ENCODE measurements at regions not wholly inside any gene's neighbourhood (a gene's known extent, or its start where the extent isn't known, plus 50 kb on each side); places are given as distances from the start of the nearest gene placed in this dataset.

GRCh38 chr9:1747417-1747967 is 267.7 kb upstream of the SMARCA2 start:
- Histone ChIP-seq H3K9me3 (ENCODE audit: control insufficient read depth in 5 of 5, low read length in 5 of 5) (no peaks in the 10 kb centered on the region), H3K4me3 (ENCODE audit: low read depth in 1 of 5, low read length in 5 of 5) (no peak overlapping the region), H3K27me3 (ENCODE audit: control insufficient read depth in 5 of 5, insufficient read depth in 4 of 5, low read length in 5 of 5) (no peaks in the 10 kb centered on the region), H3K27ac (ENCODE audit: low read depth, low read length) (no peak overlapping the region), H3K4me1 (ENCODE audit: control insufficient read depth in 5 of 5, insufficient read depth in 5 of 5, low read length in 5 of 5) (no peaks in the 10 kb centered on the region), H3K36me3 (ENCODE audit: control insufficient read depth in 5 of 5, insufficient read depth in 5 of 5, low read length in 5 of 5) (peaks cover 0 to 9% (median 0%) of the 10 kb centered on the region in 5 donors), H3K9ac (ENCODE audit: low read length in 5 of 5) (no peak overlapping the region)

GRCh38 chr9:1748407-1748806 is 266.7 kb upstream of the SMARCA2 start:
- Histone ChIP-seq H3K27ac (ENCODE audit: low read depth, low read length) (no peak overlapping the region), H3K27me3 (ENCODE audit: control insufficient read depth in 5 of 5, insufficient read depth in 4 of 5, low read length in 5 of 5) (no peaks in the 10 kb centered on the region), H3K9me3 (ENCODE audit: control insufficient read depth in 5 of 5, low read length in 5 of 5) (no peaks in the 10 kb centered on the region), H3K9ac (ENCODE audit: low read length in 5 of 5) (no peak overlapping the region), H3K36me3 (ENCODE audit: control insufficient read depth in 5 of 5, insufficient read depth in 5 of 5, low read length in 5 of 5) (peaks cover 0 to 9% (median 0%) of the 10 kb centered on the region in 5 donors), H3K4me1 (ENCODE audit: control insufficient read depth in 5 of 5, insufficient read depth in 5 of 5, low read length in 5 of 5) (no peaks in the 10 kb centered on the region), H3K4me3 (ENCODE audit: low read depth in 1 of 5, low read length in 5 of 5) (no peak overlapping the region)

- Histone ChIP-seq H3K9ac (ENCODE audit: low read length in 5 of 5) (no peak overlapping the region), H3K36me3 (ENCODE audit: control insufficient read depth in 5 of 5, insufficient read depth in 5 of 5, low read length in 5 of 5) (no peaks in the 10 kb centered on the region), H3K27me3 (ENCODE audit: control insufficient read depth in 5 of 5, insufficient read depth in 4 of 5, low read length in 5 of 5) (no peaks in the 10 kb centered on the region), H3K4me1 (ENCODE audit: control insufficient read depth in 5 of 5, insufficient read depth in 5 of 5, low read length in 5 of 5) (no peaks in the 10 kb centered on the region), H3K27ac (ENCODE audit: low read depth, low read length) (no peak overlapping the region), H3K9me3 (ENCODE audit: control insufficient read depth in 5 of 5, low read length in 5 of 5) (peaks cover 0 to 3% (median 0%) of the 10 kb centered on the region in 5 donors), H3K4me3 (ENCODE audit: low read depth in 1 of 5, low read length in 5 of 5) (no peak overlapping the region)
These were observed 258.0 kb upstream of the SMARCA2 start for GRCh38 chr9:1757186-1757585.

DNA sequence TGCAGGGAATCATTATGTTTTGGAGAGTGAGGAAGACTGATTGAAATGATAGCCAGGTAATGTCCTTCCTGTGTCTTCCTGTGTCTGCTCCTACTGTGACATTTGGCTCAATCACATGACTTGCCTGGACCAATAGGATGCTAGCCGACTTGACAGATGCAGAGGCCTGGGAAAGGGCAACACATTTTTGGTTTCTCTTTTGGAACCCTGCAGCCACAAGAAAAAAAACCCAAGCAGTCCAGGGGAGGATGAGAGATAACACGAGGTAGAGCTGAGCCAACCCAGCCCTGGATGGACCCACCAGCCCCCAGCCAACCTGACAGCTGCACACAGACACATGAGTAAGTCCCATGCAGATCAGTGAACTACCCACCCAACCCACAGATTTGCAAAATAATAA is 256.1 kb upstream of the SMARCA2 start:
- Histone ChIP-seq H3K36me3 (ENCODE audit: control insufficient read depth in 5 of 5, insufficient read depth in 5 of 5, low read length in 5 of 5) (no peaks in the 10 kb centered on the region), H3K9ac (ENCODE audit: low read length in 5 of 5) (no peak overlapping the region), H3K4me1 (ENCODE audit: control insufficient read depth in 5 of 5, insufficient read depth in 5 of 5, low read length in 5 of 5) (no peaks in the 10 kb centered on the region), H3K27me3 (ENCODE audit: control insufficient read depth in 5 of 5, insufficient read depth in 4 of 5, low read length in 5 of 5) (no peaks in the 10 kb centered on the region), H3K27ac (ENCODE audit: low read depth, low read length) (no peak overlapping the region), H3K9me3 (ENCODE audit: control insufficient read depth in 5 of 5, low read length in 5 of 5) (peaks cover 0 to 3% (median 0%) of the 10 kb centered on the region in 5 donors), H3K4me3 (ENCODE audit: low read depth in 1 of 5, low read length in 5 of 5) (no peak overlapping the region)

- H3K9me3 ChIP-seq (ENCODE audit: control insufficient read depth in 5 of 5, low read length in 5 of 5) = peaks cover 0 to 3% (median 0%) of the 10 kb centered on the region in 5 donors
- H3K9ac ChIP-seq (ENCODE audit: low read length in 5 of 5) = no peak overlapping the region
- H3K4me3 ChIP-seq (ENCODE audit: low read depth in 1 of 5, low read length in 5 of 5) = no peak overlapping the region
- H3K36me3 ChIP-seq (ENCODE audit: control insufficient read depth in 5 of 5, insufficient read depth in 5 of 5, low read length in 5 of 5) = no peaks in the 10 kb centered on the region
- H3K27me3 ChIP-seq (ENCODE audit: control insufficient read depth in 5 of 5, insufficient read depth in 4 of 5, low read length in 5 of 5) = no peaks in the 10 kb centered on the region
- H3K27ac ChIP-seq (ENCODE audit: low read depth, low read length) = no peak overlapping the region
- H3K4me1 ChIP-seq (ENCODE audit: control insufficient read depth in 5 of 5, insufficient read depth in 5 of 5, low read length in 5 of 5) = no peaks in the 10 kb centered on the region
These were observed 255.3 kb upstream of the SMARCA2 start for GRCh38 chr9:1759771-1760300.

DNA sequence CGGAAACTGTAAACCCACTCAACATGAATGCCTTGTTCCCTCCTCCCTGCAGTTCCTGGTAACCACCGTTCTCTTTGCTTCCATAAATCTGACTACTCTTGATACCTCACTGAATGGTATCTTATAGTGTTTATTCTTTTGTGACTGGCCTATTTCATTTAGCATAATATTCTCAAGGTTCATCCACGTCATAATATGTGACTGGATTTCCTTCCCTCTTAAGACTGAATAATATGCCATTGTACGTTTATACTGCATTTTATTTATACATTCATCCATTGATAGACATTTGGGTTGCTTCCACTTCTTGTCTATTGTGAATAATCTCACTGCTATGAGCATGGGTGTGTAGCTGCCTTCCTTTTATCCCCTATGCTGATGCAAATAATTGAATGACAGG is 253.3 kb upstream of the SMARCA2 start:
- H3K27me3 ChIP-seq (ENCODE audit: control insufficient read depth in 5 of 5, insufficient read depth in 4 of 5, low read length in 5 of 5) = no peaks in the 10 kb centered on the region
- H3K36me3 ChIP-seq (ENCODE audit: control insufficient read depth in 5 of 5, insufficient read depth in 5 of 5, low read length in 5 of 5) = no peaks in the 10 kb centered on the region
- no peak overlapping the region for H3K4me3 ChIP-seq (ENCODE audit: low read depth in 1 of 5, low read length in 5 of 5)
- no peaks in the 10 kb centered on the region for H3K4me1 ChIP-seq (ENCODE audit: control insufficient read depth in 5 of 5, insufficient read depth in 5 of 5, low read length in 5 of 5)
- H3K27ac ChIP-seq (ENCODE audit: low read depth, low read length) = no peak overlapping the region
- no peak overlapping the region for H3K9ac ChIP-seq (ENCODE audit: low read length in 5 of 5)
- peaks cover 0 to 3% (median 0%) of the 10 kb centered on the region in 5 donors for H3K9me3 ChIP-seq (ENCODE audit: control insufficient read depth in 5 of 5, low read length in 5 of 5)

GRCh38 chr9:1766042-1766441 is 249.1 kb upstream of the SMARCA2 start:
- Histone ChIP-seq H3K4me3 (ENCODE audit: low read depth in 1 of 5, low read length in 5 of 5) (no peak overlapping the region), H3K27me3 (ENCODE audit: control insufficient read depth in 5 of 5, insufficient read depth in 4 of 5, low read length in 5 of 5) (no peaks in the 10 kb centered on the region), H3K27ac (ENCODE audit: low read depth, low read length) (no peak overlapping the region), H3K4me1 (ENCODE audit: control insufficient read depth in 5 of 5, insufficient read depth in 5 of 5, low read length in 5 of 5) (no peaks in the 10 kb centered on the region), H3K9me3 (ENCODE audit: control insufficient read depth in 5 of 5, low read length in 5 of 5) (no peaks in the 10 kb centered on the region), H3K36me3 (ENCODE audit: control insufficient read depth in 5 of 5, insufficient read depth in 5 of 5, low read length in 5 of 5) (no peaks in the 10 kb centered on the region), H3K9ac (ENCODE audit: low read length in 5 of 5) (no peak overlapping the region)

- H3K4me1 ChIP-seq (ENCODE audit: control insufficient read depth in 5 of 5, insufficient read depth in 5 of 5, low read length in 5 of 5) = no peaks in the 10 kb centered on the region
- H3K9me3 ChIP-seq (ENCODE audit: control insufficient read depth in 5 of 5, low read length in 5 of 5) = peaks cover 0 to 2% (median 0%) of the 10 kb centered on the region in 5 donors
- no peak overlapping the region for H3K27ac ChIP-seq (ENCODE audit: low read depth, low read length)
- H3K27me3 ChIP-seq (ENCODE audit: control insufficient read depth in 5 of 5, insufficient read depth in 4 of 5, low read length in 5 of 5) = no peaks in the 10 kb centered on the region
- no peak overlapping the region for H3K4me3 ChIP-seq (ENCODE audit: low read depth in 1 of 5, low read length in 5 of 5)
- no peaks in the 10 kb centered on the region for H3K36me3 ChIP-seq (ENCODE audit: control insufficient read depth in 5 of 5, insufficient read depth in 5 of 5, low read length in 5 of 5)
- H3K9ac ChIP-seq (ENCODE audit: low read length in 5 of 5) = no peak overlapping the region
These were observed 246.6 kb upstream of the SMARCA2 start for GRCh38 chr9:1768561-1768960.

GRCh38 chr9:1771094-1771789 is 243.9 kb upstream of the SMARCA2 start:
- Histone ChIP-seq H3K4me3 (ENCODE audit: low read depth in 1 of 5, low read length in 5 of 5) (no peak overlapping the region), H3K27me3 (ENCODE audit: control insufficient read depth in 5 of 5, insufficient read depth in 4 of 5, low read length in 5 of 5) (no peaks in the 10 kb centered on the region), H3K9me3 (ENCODE audit: control insufficient read depth in 5 of 5, low read length in 5 of 5) (peaks cover 0 to 2% (median 0%) of the 10 kb centered on the region in 5 donors), H3K27ac (ENCODE audit: low read depth, low read length) (no peak overlapping the region), H3K36me3 (ENCODE audit: control insufficient read depth in 5 of 5, insufficient read depth in 5 of 5, low read length in 5 of 5) (no peaks in the 10 kb centered on the region), H3K4me1 (ENCODE audit: control insufficient read depth in 5 of 5, insufficient read depth in 5 of 5, low read length in 5 of 5) (no peaks in the 10 kb centered on the region), H3K9ac (ENCODE audit: low read length in 5 of 5) (no peak overlapping the region)

GRCh38 chr9:1775230-1775629 is 239.9 kb upstream of the SMARCA2 start:
- H3K4me1 ChIP-seq (ENCODE audit: control insufficient read depth in 5 of 5, insufficient read depth in 5 of 5, low read length in 5 of 5) = no peaks in the 10 kb centered on the region
- H3K27ac ChIP-seq (ENCODE audit: low read depth, low read length) = no peak overlapping the region
- no peaks in the 10 kb centered on the region for H3K36me3 ChIP-seq (ENCODE audit: control insufficient read depth in 5 of 5, insufficient read depth in 5 of 5, low read length in 5 of 5)
- no peaks in the 10 kb centered on the region for H3K27me3 ChIP-seq (ENCODE audit: control insufficient read depth in 5 of 5, insufficient read depth in 4 of 5, low read length in 5 of 5)
- no peak overlapping the region for H3K4me3 ChIP-seq (ENCODE audit: low read depth in 1 of 5, low read length in 5 of 5)
- H3K9me3 ChIP-seq (ENCODE audit: control insufficient read depth in 5 of 5, low read length in 5 of 5) = peaks cover 0 to 2% (median 0%) of the 10 kb centered on the region in 5 donors
- H3K9ac ChIP-seq (ENCODE audit: low read length in 5 of 5) = no peak overlapping the region
